ENCODE measurements at regions not wholly inside any gene's neighbourhood (a gene's known extent, or its start where the extent isn't known, plus 50 kb on each side); places are given as distances from the start of the nearest gene placed in this dataset.

DNA sequence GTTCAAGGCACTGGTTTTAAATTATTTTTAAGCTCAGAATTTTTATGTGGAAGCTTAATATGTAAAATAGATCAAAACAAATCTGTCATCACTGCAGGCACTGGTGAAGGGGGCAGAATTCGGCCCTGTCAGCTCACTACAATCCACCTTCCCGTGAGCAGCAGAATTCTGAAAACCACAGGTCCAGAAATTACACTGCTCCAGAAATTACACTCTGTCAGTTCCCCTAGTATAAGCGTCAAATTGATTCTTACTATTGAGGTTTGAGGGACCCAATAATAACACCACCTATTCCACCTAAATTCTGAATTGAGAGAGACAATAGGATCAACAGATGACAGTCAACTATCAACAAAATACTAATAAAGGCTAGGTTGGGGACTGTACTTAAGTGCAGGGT, 245.5 kb downstream of the PHLDA1 start:
- DNase-seq (ENCODE audit: insufficient read length, low spot score) (no peak), FAIRE-seq (no peak)
- TF ChIP-seq, protein P1, sequence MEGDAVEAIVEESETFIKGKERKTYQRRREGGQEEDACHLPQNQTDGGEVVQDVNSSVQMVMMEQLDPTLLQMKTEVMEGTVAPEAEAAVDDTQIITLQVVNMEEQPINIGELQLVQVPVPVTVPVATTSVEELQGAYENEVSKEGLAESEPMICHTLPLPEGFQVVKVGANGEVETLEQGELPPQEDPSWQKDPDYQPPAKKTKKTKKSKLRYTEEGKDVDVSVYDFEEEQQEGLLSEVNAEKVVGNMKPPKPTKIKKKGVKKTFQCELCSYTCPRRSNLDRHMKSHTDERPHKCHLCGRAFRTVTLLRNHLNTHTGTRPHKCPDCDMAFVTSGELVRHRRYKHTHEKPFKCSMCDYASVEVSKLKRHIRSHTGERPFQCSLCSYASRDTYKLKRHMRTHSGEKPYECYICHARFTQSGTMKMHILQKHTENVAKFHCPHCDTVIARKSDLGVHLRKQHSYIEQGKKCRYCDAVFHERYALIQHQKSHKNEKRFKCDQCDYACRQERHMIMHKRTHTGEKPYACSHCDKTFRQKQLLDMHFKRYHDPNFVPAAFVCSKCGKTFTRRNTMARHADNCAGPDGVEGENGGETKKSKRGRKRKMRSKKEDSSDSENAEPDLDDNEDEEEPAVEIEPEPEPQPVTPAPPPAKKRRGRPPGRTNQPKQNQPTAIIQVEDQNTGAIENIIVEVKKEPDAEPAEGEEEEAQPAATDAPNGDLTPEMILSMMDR (IDR thresholded peaks at IDR 0.05; ENCODE audit: insufficient read depth, missing control alignments), result no peak

DNA sequence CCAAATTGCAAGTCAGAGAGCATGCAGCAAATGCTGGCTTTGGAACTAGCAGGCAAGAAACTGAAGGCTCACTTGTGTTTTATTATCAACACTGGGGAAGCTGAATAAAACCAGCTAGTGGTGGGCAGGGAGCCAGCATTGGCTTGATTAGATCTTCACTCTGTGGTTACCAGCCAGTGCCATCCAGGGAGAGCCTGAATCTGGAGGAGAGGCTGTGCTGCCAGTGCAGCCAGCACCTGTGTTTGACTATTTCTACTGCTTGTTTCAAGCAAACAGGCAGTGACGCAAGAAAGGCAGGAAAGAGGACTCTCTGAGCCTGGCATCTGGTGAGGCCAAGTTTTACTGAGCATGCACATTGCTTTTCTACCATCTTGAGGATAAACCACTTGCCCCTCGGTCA, 247.0 kb downstream of the PHLDA1 start:
- FAIRE-seq (no peak), DNase-seq (ENCODE audit: insufficient read length, low spot score) (no peak)
- TF ChIP-seq, protein P1 (IDR thresholded peaks at IDR 0.05; ENCODE audit: insufficient read depth, missing control alignments), result no peak

- no peak for DNase-seq (ENCODE audit: insufficient read length, low spot score)
- no peak for FAIRE-seq
- TF ChIP-seq, protein P1 (IDR thresholded peaks at IDR 0.05; ENCODE audit: insufficient read depth, missing control alignments), result no peak
Measured at GRCh38 chr12:75783093-75783877, 248.3 kb downstream of the PHLDA1 start.

DNA sequence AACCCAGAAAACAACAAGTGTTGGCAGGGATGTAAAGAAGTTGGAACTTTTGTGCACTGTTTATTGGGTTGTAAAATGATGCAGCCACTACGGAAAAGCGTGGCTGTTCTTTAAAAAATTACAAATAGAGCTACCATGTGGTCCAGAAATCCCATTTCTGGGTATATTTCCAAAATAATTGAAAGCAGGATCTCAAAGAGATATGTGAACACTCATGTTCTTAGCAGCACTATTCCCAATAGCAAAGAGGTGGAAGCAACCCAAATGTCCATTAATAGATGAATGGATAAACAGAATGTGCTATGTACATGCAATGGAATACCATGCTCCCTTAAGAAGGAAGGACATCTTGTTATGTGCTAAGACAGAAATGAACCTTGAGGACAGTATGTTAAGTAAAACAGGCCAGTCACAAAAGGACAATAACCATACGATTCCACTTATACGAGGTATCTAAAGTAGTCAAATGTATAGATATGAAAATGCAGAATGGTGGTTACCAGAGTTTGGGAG, 249.5 kb downstream of the PHLDA1 start:
- DNase-seq (ENCODE audit: insufficient read length, low spot score), result no peak
- no peak for FAIRE-seq
- TF ChIP-seq, protein P1 (IDR thresholded peaks at IDR 0.05; ENCODE audit: insufficient read depth, missing control alignments), result no peak

- TF ChIP-seq, protein P1 (IDR thresholded peaks at IDR 0.05; ENCODE audit: insufficient read depth, missing control alignments), result no peak
- DNase-seq (ENCODE audit: insufficient read length, low spot score), result no peak
- no peak for FAIRE-seq
Measured at GRCh38 chr12:75781532-75782046, 250.0 kb downstream of the PHLDA1 start.

DNA sequence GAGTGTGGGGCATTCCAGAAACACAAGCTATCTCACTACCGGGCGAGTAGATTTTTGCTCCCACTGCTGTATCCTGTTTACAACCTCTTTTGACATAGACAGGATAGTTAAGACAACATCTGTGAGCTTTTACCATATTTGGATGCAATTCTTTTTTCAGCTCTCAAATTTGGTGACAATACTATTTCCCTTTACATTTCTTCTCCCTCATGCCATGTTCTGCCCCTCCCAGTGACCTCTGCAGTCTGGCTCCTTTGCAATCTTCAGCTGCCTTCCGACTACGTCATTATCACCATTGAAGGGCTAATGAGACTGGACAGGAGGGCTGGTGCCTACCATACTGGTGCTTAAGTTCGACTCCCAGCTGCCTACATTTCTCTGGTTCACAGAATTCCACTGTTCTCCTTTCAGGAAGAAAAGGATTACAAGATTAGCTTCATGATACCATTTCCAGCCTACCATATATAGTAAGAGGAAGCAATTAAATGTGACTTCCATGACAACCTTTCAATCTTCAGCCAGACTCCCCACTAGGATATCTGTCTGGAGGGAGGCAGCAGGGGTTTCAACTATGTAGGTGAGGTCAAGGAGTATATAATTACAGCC, 251.6 kb downstream of the PHLDA1 start:
- TF ChIP-seq, protein P1 (IDR thresholded peaks at IDR 0.05; ENCODE audit: insufficient read depth, missing control alignments), result no peak
- no peak for DNase-seq (ENCODE audit: insufficient read length, low spot score)
- no peak for FAIRE-seq
